Neuronal stem cell (in vitro differentiated cells): ENCODE measurements at regions not wholly inside any gene's neighbourhood (a gene's known extent, or its start where the extent isn't known, plus 50 kb on each side); places are given as distances from the start of the nearest gene placed in this dataset.

Source experiments
- DNase-seq: peaks from one replicate; pipeline ENCODE4 v3.0.0-alpha.2; 2013; ENCODE audit warnings: low spot score
- H2AFZ ChIP-seq: one replicate; pipeline ENCODE4 v1.6.1; 2013; ENCODE audit warnings: mild to moderate bottlenecking, low read length, inconsistent platforms
- H2AK5ac ChIP-seq: 2 replicates; pipeline ENCODE4 v1.6.1; 2013; ENCODE audit warnings: low read depth, mild to moderate bottlenecking, inconsistent platforms, low read length, moderate library complexity, mixed read lengths
- H2BK120ac ChIP-seq: 2 replicates; pipeline ENCODE4 v1.6.1; 2013; ENCODE audit warnings: low read depth, mild to moderate bottlenecking, inconsistent platforms, low read length, moderate library complexity, mixed read lengths
- H2BK12ac ChIP-seq: one replicate; pipeline ENCODE4 v1.6.1; 2013; ENCODE audit warnings: low read length, inconsistent platforms
- H2BK15ac ChIP-seq: 2 replicates; pipeline ENCODE4 v1.6.1; 2013; ENCODE audit warnings: mild to moderate bottlenecking, low read length, inconsistent platforms, mixed read lengths
- H2BK5ac ChIP-seq: one replicate; pipeline ENCODE4 v1.6.1; 2013; ENCODE audit warnings: inconsistent platforms, mild to moderate bottlenecking, low read length, moderate library complexity
- H3K14ac ChIP-seq: one replicate; pipeline ENCODE4 v1.6.1; 2013; ENCODE audit warnings: low read length, inconsistent platforms
- H3K18ac ChIP-seq: 2 replicates; pipeline ENCODE4 v1.6.1; 2013; ENCODE audit warnings: low read length, inconsistent platforms
- H3K23ac ChIP-seq: 2 replicates; pipeline ENCODE4 v1.6.1; 2013; ENCODE audit warnings: low read depth, mild to moderate bottlenecking, mixed read lengths, low read length, inconsistent platforms; ENCODE audit not compliant: poor library complexity
- H3K27ac ChIP-seq: replicated peaks from 3 replicates; pipeline ENCODE4 v1.5.1; 2013; ENCODE audit warnings: low read length, inconsistent platforms
- H3K27me3 ChIP-seq, 3 experiments: 2 replicates each; pipeline ENCODE4 v1.6.1; 2013; ENCODE audit warnings: low read length in 3 of 3, mild to moderate bottlenecking in 2 of 3, inconsistent platforms in 1 of 3, low read depth in 1 of 3, mixed read lengths in 1 of 3, moderate library complexity in 1 of 3; ENCODE audit not compliant: control insufficient read depth in 3 of 3, insufficient read depth in 3 of 3
- H3K36me3 ChIP-seq, 2 donors: replicated peaks in 1 of 2; 2 replicates each; pipeline ENCODE4 v1.6.1; 2013; ENCODE audit warnings: low read length in 2 of 2; ENCODE audit not compliant: control insufficient read depth in 2 of 2, insufficient read depth in 2 of 2
- H3K4ac ChIP-seq: 2 replicates; pipeline ENCODE4 v1.6.1; 2013; ENCODE audit warnings: inconsistent platforms, mild to moderate bottlenecking, low read length, moderate library complexity
- H3K4me1 ChIP-seq, 2 donors: 1 replicate in 1 of 2; 2 replicates in 1 of 2; pipeline ENCODE4 v1.6.1; 2013; ENCODE audit warnings: low read length in 2 of 2, low read depth in 1 of 2; ENCODE audit not compliant: control insufficient read depth in 2 of 2, insufficient read depth in 1 of 2
- H3K4me2 ChIP-seq: one replicate; pipeline ENCODE4 v1.6.1; 2013; ENCODE audit warnings: mild to moderate bottlenecking, low read length, inconsistent platforms; ENCODE audit not compliant: insufficient read depth, poor library complexity, severe bottlenecking
- H3K4me3 ChIP-seq, 2 donors: 2 replicates each; pipeline ENCODE4 v1.5.1; 2013; ENCODE audit warnings: low read length in 2 of 2, mild to moderate bottlenecking in 2 of 2, inconsistent platforms in 1 of 2, moderate library complexity in 1 of 2
- H3K79me1 ChIP-seq: one replicate; pipeline ENCODE4 v1.6.1; 2013; ENCODE audit warnings: low read depth, mild to moderate bottlenecking, inconsistent platforms, low read length, moderate library complexity
- H3K9ac ChIP-seq: one replicate; pipeline ENCODE4 v1.6.1; 2013; ENCODE audit warnings: mild to moderate bottlenecking, low read depth, low read length, inconsistent platforms; ENCODE audit not compliant: poor library complexity
- H3K9me3 ChIP-seq, 2 donors: replicated peaks in 1 of 2; 2 replicates each; pipeline versions ENCODE3 to v1.6.1; 2013; ENCODE audit warnings: low read length in 2 of 2, mild to moderate bottlenecking in 2 of 2, inconsistent platforms in 1 of 2, low read depth in 1 of 2, mixed read lengths in 1 of 2, moderate library complexity in 1 of 2; ENCODE audit not compliant: control insufficient read depth in 2 of 2, insufficient read depth in 1 of 2
- H4K8ac ChIP-seq: one replicate; pipeline ENCODE4 v1.6.1; 2013; ENCODE audit warnings: low read depth, mild to moderate bottlenecking, inconsistent platforms, low read length, moderate library complexity
- H4K91ac ChIP-seq: one replicate; pipeline ENCODE4 v1.6.1; 2013; ENCODE audit warnings: low read length, low read depth, mild to moderate bottlenecking, inconsistent platforms; ENCODE audit not compliant: poor library complexity
- WGBS, 2 donors: extraction: QIAGEN DNeasy Blood & Tissue Kit; methylation state at CpG; one replicate each; pipeline ENCODE4 v1.1.7; 2013; ENCODE audit warnings: missing lambda C conversion rate in 2 of 2, mixed read lengths in 1 of 2; ENCODE audit not compliant: insufficient read length in 2 of 2, insufficient replicate concordance in 1 of 2; ENCODE audit errors: extremely low coverage in 2 of 2; 5-methylcytosine and 5-hydroxymethylcytosine counted together

DNA sequence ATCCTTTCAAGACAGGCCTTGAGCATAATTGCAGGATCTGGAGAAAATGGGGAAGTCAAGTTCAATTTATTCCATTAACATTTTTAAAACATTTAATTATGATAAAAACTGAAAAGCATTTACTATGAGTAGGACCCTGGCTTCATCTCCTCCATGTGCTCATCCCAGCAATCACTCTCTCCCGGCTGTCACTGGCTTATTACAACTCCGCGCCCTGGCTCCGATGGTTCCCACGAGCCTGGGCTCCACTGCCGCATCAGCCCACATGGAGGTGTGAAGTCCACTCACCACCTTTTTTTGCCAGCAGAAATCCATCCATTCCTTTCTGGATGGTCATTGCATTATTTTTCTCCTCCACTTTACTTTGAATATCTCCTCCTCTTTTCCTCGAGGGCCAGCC is 194.4 kb downstream of the EMP1 start:
- H3K4me2 ChIP-seq = no peak overlapping the region
- H3K23ac ChIP-seq = no peak overlapping the region
- H3K27ac ChIP-seq = no peak overlapping the region
- no peaks in the 10 kb centered on the region for H3K27me3 ChIP-seq
- no peaks in the 10 kb centered on the region for H3K36me3 ChIP-seq
- H2AK5ac ChIP-seq = no peak overlapping the region
- H3K14ac ChIP-seq = no peak overlapping the region
- H3K4me1 ChIP-seq = no peaks in the 10 kb centered on the region
- no peak overlapping the region for H4K91ac ChIP-seq
- no peak for DNase-seq
- no peaks in the 10 kb centered on the region for H3K9me3 ChIP-seq
- no peak overlapping the region for H2AFZ ChIP-seq
- no CpG with 5 or more reads among the region's 7 CpGs for WGBS, 2 donors
- H3K18ac ChIP-seq = no peak overlapping the region
- H4K8ac ChIP-seq = no peak overlapping the region
- H3K4me3 ChIP-seq = no peak overlapping the region
- H3K79me1 ChIP-seq = no peaks in the 10 kb centered on the region
- no peak overlapping the region for H2BK12ac ChIP-seq
- H2BK15ac ChIP-seq = no peak overlapping the region
- H3K9ac ChIP-seq = no peak overlapping the region
- no peak overlapping the region for H2BK120ac ChIP-seq
- no peak overlapping the region for H2BK5ac ChIP-seq
- no peak overlapping the region for H3K4ac ChIP-seq

DNA sequence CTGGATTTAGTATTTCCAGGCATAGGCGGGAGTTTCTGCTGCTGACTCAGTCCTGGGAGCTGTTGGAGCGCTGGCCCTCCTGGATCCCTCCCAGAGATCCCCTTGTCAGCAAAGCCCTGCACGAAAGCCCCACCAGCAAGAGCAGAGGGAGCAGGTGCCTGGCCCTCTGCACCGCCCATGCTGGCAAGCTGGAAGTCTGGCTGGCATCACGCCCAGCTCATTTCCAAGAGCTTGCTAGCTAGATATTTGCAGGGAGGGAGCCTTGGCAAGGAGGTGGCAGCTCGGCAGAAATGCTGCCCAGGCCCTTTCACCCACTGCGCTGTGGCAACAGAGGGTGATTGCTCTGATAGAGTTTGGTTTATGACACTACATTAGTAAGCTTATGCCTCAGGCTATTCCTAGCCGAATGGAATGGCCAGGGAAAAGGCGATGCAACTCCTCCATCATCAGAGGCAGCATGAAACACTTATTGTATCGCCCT is 193.9 kb downstream of the EMP1 start:
- no peak overlapping the region for H2AFZ ChIP-seq
- no peak for DNase-seq
- H3K4me1 ChIP-seq = no peaks in the 10 kb centered on the region
- H3K9me3 ChIP-seq = no peaks in the 10 kb centered on the region
- no peaks in the 10 kb centered on the region for H3K79me1 ChIP-seq
- H3K27ac ChIP-seq = no peak overlapping the region
- H3K4me3 ChIP-seq = no peak overlapping the region
- no peak overlapping the region for H3K9ac ChIP-seq
- H4K91ac ChIP-seq = no peak overlapping the region
- H3K27me3 ChIP-seq = no peaks in the 10 kb centered on the region
- no peak overlapping the region for H3K23ac ChIP-seq
- H2BK120ac ChIP-seq = no peak overlapping the region
- WGBS, 2 donors = no CpG with 5 or more reads among the region's 10 CpGs
- no peak overlapping the region for H2AK5ac ChIP-seq
- peak overlapping the region; percentile 33 for H3K18ac ChIP-seq
- peak overlapping the region; percentile 47 for H2BK15ac ChIP-seq
- no peak overlapping the region for H2BK12ac ChIP-seq
- no peaks in the 10 kb centered on the region for H3K36me3 ChIP-seq
- H4K8ac ChIP-seq = no peak overlapping the region
- H3K4ac ChIP-seq = no peak overlapping the region
- H2BK5ac ChIP-seq = no peak overlapping the region
- no peak overlapping the region for H3K14ac ChIP-seq
- H3K4me2 ChIP-seq = no peak overlapping the region

DNA sequence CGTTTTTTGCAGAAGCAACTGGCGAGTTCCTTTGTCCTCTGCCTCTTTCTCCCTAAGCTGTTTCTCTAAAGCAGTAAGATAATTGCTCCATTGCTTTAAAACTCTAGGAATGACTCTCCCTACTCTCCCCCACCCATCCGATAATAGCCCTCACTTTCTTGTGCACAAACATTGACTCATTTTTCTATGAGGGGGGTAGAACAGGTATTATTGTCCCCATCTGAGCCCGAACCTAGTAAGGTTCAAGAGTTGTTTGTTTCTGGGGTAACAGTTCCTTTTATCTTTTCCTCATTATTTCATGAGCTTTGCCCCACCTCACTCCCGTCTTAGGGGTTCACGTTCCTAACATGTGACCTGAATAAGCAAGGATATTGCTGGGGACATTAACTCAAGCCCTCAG is 190.6 kb downstream of the EMP1 start:
- Histone ChIP-seq H3K27ac (no peak overlapping the region), H2AK5ac (no peak overlapping the region), H3K4me1 (no peaks in the 10 kb centered on the region), H3K36me3 (no peaks in the 10 kb centered on the region), H3K27me3 (no peaks in the 10 kb centered on the region), H3K9me3 (no peaks in the 10 kb centered on the region), H3K14ac (no peak overlapping the region), H3K4ac (no peak overlapping the region), H3K18ac (no peak overlapping the region), H3K23ac (no peak overlapping the region), H2BK15ac (no peak overlapping the region), H4K8ac (no peak overlapping the region), H4K91ac (no peak overlapping the region), H3K4me2 (no peak overlapping the region), H3K79me1 (no peaks in the 10 kb centered on the region), H2BK120ac (no peak overlapping the region), H3K4me3 (no peak overlapping the region), H2AFZ (no peak overlapping the region), H2BK12ac (no peak overlapping the region), H3K9ac (no peak overlapping the region), H2BK5ac (no peak overlapping the region)
- no peak for DNase-seq
- WGBS, 2 donors = no CpG with 5 or more reads among the region's 6 CpGs

DNA sequence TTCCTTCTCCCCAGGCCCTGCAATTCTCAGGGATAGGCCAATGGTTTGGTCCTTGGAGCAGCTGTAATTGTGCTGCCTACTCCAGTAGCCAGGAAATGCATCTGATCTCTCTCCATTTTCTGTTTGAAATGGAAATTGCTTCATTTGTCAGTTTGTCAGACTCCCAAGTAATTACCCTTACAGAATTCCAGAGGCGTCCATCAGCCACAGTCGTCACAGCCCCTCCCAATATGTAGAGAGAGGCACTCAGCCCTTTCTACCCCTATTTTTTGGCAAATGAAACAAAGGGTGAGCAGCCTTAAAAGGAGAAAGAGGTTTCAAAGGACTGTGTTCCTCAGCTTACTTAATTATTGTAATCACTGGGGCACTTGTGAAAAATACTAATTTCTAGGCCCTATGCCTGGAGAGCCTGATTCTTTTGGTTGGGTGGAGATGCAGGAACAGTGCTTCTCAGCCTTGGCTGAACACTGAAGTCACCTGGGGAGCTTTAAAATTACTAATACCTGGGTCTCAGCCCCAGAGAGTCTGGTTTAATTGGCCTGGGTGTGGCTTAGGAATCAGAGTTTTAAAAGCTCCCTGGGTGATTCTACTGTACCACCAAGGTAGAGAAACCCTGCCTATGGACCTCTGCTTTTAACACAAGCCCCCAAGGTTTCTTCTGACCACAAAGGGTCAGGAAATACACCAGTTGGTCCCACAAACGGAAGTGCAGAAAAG is 190.0 kb downstream of the EMP1 start:
- no peak overlapping the region for H2BK15ac ChIP-seq
- no CpG with 5 or more reads among the region's 3 CpGs for WGBS, 2 donors
- no peak overlapping the region for H3K14ac ChIP-seq
- no peak for DNase-seq
- no peak overlapping the region for H2BK120ac ChIP-seq
- no peak overlapping the region for H3K18ac ChIP-seq
- H3K27me3 ChIP-seq = no peaks in the 10 kb centered on the region
- H2AK5ac ChIP-seq = no peak overlapping the region
- H3K4me3 ChIP-seq = no peak overlapping the region
- H2BK5ac ChIP-seq = no peak overlapping the region
- no peak overlapping the region for H3K4me2 ChIP-seq
- no peak overlapping the region for H2BK12ac ChIP-seq
- H3K23ac ChIP-seq = no peak overlapping the region
- no peak overlapping the region for H2AFZ ChIP-seq
- no peaks in the 10 kb centered on the region for H3K4me1 ChIP-seq
- H3K4ac ChIP-seq = no peak overlapping the region
- H4K91ac ChIP-seq = no peak overlapping the region
- H3K27ac ChIP-seq = no peak overlapping the region
- H3K79me1 ChIP-seq = no peaks in the 10 kb centered on the region
- H3K9ac ChIP-seq = no peak overlapping the region
- H3K36me3 ChIP-seq = no peaks in the 10 kb centered on the region
- no peaks in the 10 kb centered on the region for H3K9me3 ChIP-seq
- H4K8ac ChIP-seq = no peak overlapping the region
